Ovary (tissue), 7 donors: ENCODE measurements at regions not wholly inside any gene's neighbourhood (a gene's known extent, or its start where the extent isn't known, plus 50 kb on each side); places are given as distances from the start of the nearest gene placed in this dataset.

Experiments
- DNase-seq, 5 donors: peaks; one replicate each; pipeline ENCODE4 v3.0.0-alpha.2; 2019 to 2020
- H3K27ac ChIP-seq, 2 donors: fragments of 200-600 bp; one replicate each; pipeline versions ENCODE4 v1.5.1 to v1.8.0; 2019 to 2022
- H3K27me3 ChIP-seq: fragments of 200-600 bp; one replicate; pipeline ENCODE4 v1.8.0; 2022
- H3K36me3 ChIP-seq: fragments of 200-600 bp; sonication (generic); one replicate; pipeline ENCODE4 v1.5.1; 2019
- H3K4me1 ChIP-seq: one replicate; pipeline ENCODE4 v1.8.1; 2013; ENCODE audit warnings: mild to moderate bottlenecking, moderate library complexity; ENCODE audit not compliant: insufficient read depth
- H3K4me3 ChIP-seq: fragments of 200-600 bp; sonication (generic); one replicate; pipeline ENCODE4 v1.5.1; 2017
- H3K9me3 ChIP-seq, 2 donors: fragments of 200-600 bp in 1 of 2; sonication (generic) in 1 of 2; one replicate each; pipeline versions ENCODE4 v1.5.1 to v1.8.1; 2013 to 2019; ENCODE audit warnings: mild to moderate bottlenecking in 1 of 2, moderate library complexity in 1 of 2
- EP300 ChIP-seq: sonication (generic); formaldehyde crosslinking; IDR thresholded peaks from one replicate; pipeline ENCODE4 v1.6.1; 2017; ENCODE audit warnings: antibody characterized with exemption
- POLR2A ChIP-seq: fragments of 450-650 bp; IDR thresholded peaks from one replicate; pipeline ENCODE4 v1.6.1; 2017; ENCODE audit warnings: antibody characterized with exemption, mild to moderate bottlenecking, moderate library complexity
- WGBS, 3 donors: extraction: QIAGEN DNeasy Blood & Tissue Kit in 1 of 3; methylation state at CpG; one replicate each; pipeline versions ENCODE4 v1.1.5 to v1.1.7; 2013 to 2017; 5-methylcytosine and 5-hydroxymethylcytosine counted together
- intact Hi-C, 4 donors: fragments of 100-400 bp; cut with DNase I; formaldehyde crosslinking; loops; one replicate each; pipeline versions ENCODE4 v1.11.0 to v1.15.1; 2022 to 2023
- TF ChIP-seq, protein P1 (sequence below), 3 donors: fragments of 450-650 bp in 2 of 3; fragments of 200-600 bp in 1 of 3; IDR thresholded peaks; one replicate each; pipeline versions ENCODE4 v1.5.1 to v1.8.0; 2016 to 2022; ENCODE audit warnings: antibody characterized with exemption in 3 of 3, mild to moderate bottlenecking in 1 of 3
- donor health status: DM: no; HTN: no; CAD: no; lungs with moderate emphysema.
- donor health status: DM: no; HTN: no; CAD: no.
- donor health status: Bipolar disorder and iron deficiency.
- donor health status: DM: no; HTN: no; CAD: no.
- donor health status: DM: yes; HTN: yes; CAD: no.

DNA sequence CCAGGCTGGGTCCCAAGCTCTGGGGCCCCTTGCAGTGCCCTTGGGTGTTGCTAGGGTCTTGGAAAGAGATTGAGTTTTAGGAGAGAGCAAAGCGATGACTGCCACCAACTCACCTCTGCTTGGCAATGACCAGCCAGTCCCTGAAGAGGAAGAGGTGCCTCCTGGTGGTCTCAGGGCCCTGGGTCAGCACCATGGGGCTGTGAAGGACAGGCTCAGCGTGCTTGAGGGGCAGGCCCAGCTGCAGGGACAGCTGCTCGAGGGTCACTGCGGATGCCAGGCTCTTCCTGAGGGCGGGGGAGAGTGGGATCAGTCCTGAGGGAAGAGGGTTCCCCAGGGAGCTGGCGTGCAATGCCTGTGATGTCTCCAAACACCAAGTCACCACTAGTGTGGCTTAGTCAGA is 50.8 kb upstream of the TAGAP start:
- DNase-seq, result no peak
- Histone ChIP-seq H3K9me3 (no peaks in the 10 kb centered on the region), H3K4me1 (no peaks in the 10 kb centered on the region), H3K36me3 (no peaks in the 10 kb centered on the region), H3K4me3 (no peak overlapping the region), H3K27me3 (no peaks in the 10 kb centered on the region), H3K27ac (no peak overlapping the region)
- TF ChIP-seq POLR2A, result no peak
- TF ChIP-seq, protein P1, sequence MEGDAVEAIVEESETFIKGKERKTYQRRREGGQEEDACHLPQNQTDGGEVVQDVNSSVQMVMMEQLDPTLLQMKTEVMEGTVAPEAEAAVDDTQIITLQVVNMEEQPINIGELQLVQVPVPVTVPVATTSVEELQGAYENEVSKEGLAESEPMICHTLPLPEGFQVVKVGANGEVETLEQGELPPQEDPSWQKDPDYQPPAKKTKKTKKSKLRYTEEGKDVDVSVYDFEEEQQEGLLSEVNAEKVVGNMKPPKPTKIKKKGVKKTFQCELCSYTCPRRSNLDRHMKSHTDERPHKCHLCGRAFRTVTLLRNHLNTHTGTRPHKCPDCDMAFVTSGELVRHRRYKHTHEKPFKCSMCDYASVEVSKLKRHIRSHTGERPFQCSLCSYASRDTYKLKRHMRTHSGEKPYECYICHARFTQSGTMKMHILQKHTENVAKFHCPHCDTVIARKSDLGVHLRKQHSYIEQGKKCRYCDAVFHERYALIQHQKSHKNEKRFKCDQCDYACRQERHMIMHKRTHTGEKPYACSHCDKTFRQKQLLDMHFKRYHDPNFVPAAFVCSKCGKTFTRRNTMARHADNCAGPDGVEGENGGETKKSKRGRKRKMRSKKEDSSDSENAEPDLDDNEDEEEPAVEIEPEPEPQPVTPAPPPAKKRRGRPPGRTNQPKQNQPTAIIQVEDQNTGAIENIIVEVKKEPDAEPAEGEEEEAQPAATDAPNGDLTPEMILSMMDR (IDR thresholded peaks at IDR 0.05), result no peak
- no peak for TF ChIP-seq EP300
- 77 to 90% (median 84%) methylated on average over 6 of the region's 6 CpGs for WGBS, 3 donors
- intact Hi-C loops, result no loop called here

DNA sequence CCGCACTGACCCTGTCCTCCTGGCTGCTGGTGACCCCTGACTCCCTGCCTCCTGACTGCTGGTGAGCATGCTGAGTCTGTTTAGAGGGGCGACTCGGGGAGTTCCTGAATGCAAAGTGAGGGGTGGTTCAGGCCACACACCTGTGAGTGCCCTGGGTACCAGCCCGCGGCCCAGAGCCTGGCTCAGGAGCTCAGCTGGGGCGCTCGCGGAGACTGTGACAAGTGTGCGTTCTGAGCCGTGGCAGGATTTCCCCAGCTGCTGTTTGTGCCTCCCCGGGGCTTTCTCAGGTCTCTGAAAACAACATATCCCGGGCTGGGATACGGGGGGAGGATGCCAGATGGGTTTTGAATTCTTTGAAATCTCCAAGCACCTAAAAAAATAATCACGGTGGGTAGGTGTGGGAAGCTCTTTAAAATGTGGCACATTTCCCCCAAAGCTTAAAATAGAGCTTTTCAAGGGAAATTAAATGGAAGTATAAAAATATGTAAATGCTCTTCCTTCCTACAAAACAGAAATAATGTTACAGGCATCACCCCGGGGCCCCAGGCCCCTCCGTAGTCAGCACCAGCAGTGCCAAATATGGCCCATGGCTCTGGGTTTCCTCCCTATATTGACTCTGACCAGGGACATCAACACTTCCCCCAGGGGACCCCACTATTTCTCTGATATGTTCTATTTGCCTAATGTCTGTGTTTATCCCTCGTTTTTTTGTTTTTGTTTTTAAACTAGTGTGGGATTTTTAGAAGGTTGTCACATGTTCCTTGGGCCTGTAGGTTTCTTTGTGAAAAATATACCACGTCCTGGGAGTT is 49.9 kb upstream of the TAGAP start:
- H3K27me3 ChIP-seq, result no peaks in the 10 kb centered on the region
- H3K9me3 ChIP-seq, result no peaks in the 10 kb centered on the region
- no peak overlapping the region for H3K27ac ChIP-seq
- no peak for TF ChIP-seq EP300
- TF ChIP-seq, protein P1 (IDR thresholded peaks at IDR 0.05), result no peak
- TF ChIP-seq POLR2A, result no peak
- WGBS, 3 donors, result 63 to 66% (median 65%) methylated on average over 18 of the region's 18 CpGs
- no peak overlapping the region for H3K4me3 ChIP-seq
- H3K36me3 ChIP-seq, result no peaks in the 10 kb centered on the region
- intact Hi-C loops, result no loop called here
- H3K4me1 ChIP-seq, result no peaks in the 10 kb centered on the region
- DNase-seq, result no peak
